Hindlimb muscle (tissue), 1 donor: ENCODE measurements at regions not wholly inside any gene's neighbourhood (a gene's known extent, or its start where the extent isn't known, plus 50 kb on each side); places are given as distances from the start of the nearest gene placed in this dataset.

Experiments
- DNase-seq: peaks from one replicate; pipeline ENCODE4 v3.0.0-alpha.2; 2013

- no peak for DNase-seq
Observed at GRCh38 chr5:148913985-148914431, 87.6 kb downstream of the ADRB2 start.

GRCh38 chr5:148915224-148915817 lies 88.9 kb downstream of the ADRB2 start:
- DNase-seq, result no peak

- no peak for DNase-seq
Observed at GRCh38 chr5:148920646-148921288, 94.4 kb downstream of the ADRB2 start.

- DNase-seq, result no peak
Observed at GRCh38 chr5:148921350-148921749, 94.9 kb downstream of the ADRB2 start.

GRCh38 chr5:148922606-148923005 lies 96.2 kb downstream of the ADRB2 start:
- no peak for DNase-seq

GRCh38 chr5:148923023-148923422 lies 96.6 kb downstream of the ADRB2 start:
- no peak for DNase-seq

- no peak for DNase-seq
Observed at GRCh38 chr5:148924817-148925216, 98.4 kb downstream of the ADRB2 start.

- no peak for DNase-seq
Observed at GRCh38 chr5:148926207-148926606, 99.8 kb downstream of the ADRB2 start.

- DNase-seq, result no peak
Observed at GRCh38 chr5:148927307-148927946, 101.0 kb downstream of the ADRB2 start.

GRCh38 chr5:148928141-148928540 lies 101.7 kb downstream of the ADRB2 start:
- no peak for DNase-seq

- DNase-seq, result no peak
Observed at GRCh38 chr5:148931453-148932057, 105.1 kb downstream of the ADRB2 start.

GRCh38 chr5:148932355-148932935 lies 106.0 kb downstream of the ADRB2 start:
- DNase-seq, result no peak

- no peak for DNase-seq
Observed at GRCh38 chr5:148933903-148934432, 107.6 kb downstream of the ADRB2 start.

GRCh38 chr5:148934895-148935400 lies 108.5 kb downstream of the ADRB2 start:
- no peak for DNase-seq

- DNase-seq, result no peak
Observed at GRCh38 chr5:148937239-148937638, 110.8 kb downstream of the ADRB2 start.

GRCh38 chr5:148937830-148938521 lies 111.6 kb downstream of the ADRB2 start:
- DNase-seq, result no peak

- no peak for DNase-seq
Observed at GRCh38 chr5:148938522-148938882, 112.1 kb downstream of the ADRB2 start.

GRCh38 chr5:148939676-148940075 lies 113.3 kb downstream of the ADRB2 start:
- no peak for DNase-seq

- no peak for DNase-seq
Observed at GRCh38 chr5:148941810-148942209, 115.4 kb downstream of the ADRB2 start.

GRCh38 chr5:148949841-148950470 lies 112.9 kb downstream of the SH3TC2 start:
- no peak for DNase-seq

GRCh38 chr5:148950471-148950863 lies 112.4 kb downstream of the SH3TC2 start:
- no peak for DNase-seq

- no peak for DNase-seq
Observed at GRCh38 chr5:148950892-148951291, 112.0 kb downstream of the SH3TC2 start.
